ENCODE measurements at regions not wholly inside any gene's neighbourhood (a gene's known extent, or its start where the extent isn't known, plus 50 kb on each side); places are given as distances from the start of the nearest gene placed in this dataset.

DNA sequence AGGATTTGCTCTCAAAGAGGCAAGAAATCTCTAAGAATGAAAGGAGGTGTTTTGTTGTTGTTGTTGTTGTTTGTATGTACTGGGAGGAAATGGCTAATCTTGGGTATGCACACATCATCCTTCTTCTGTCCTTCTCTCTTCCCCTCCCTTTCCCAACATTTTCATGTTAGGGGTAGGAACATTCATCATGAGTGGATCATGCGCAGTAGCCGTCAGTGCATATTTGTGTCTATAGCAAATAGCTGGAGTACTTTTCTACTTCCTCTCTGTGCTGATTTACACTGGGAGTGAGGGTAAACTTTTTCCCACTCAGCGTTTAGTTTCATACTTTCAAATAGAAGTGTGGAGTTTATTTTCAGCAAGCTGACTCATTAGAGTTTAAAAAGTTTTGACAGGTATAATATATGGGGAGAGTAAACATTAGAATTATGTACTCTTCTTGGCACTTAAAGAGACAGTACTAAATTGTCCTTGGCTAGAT lies 80.5 kb upstream of the PRKG1 start:
- TF ChIP-seq EZH2 (IDR thresholded peaks at IDR 0.05; ENCODE audit: insufficient read depth, poor library complexity, severe bottlenecking) = no peak
- TF ChIP-seq EZH2phosphoT487 (IDR thresholded peaks at IDR 0.05; ENCODE audit: insufficient read depth, low read depth) = no peak

Measured in GM23248 (cell line).